CD4-positive, alpha-beta T cell (primary cell): ENCODE measurements at regions not wholly inside any gene's neighbourhood (a gene's known extent, or its start where the extent isn't known, plus 50 kb on each side); places are given as distances from the start of the nearest gene placed in this dataset.

Experiments used
- ATAC-seq: fragments of 200-7000 bp; cut with Tn5 transposase; one replicate; pipeline ENCODE4 v1.10.0; 2022; ENCODE audit warnings: mild to moderate bottlenecking; ENCODE audit not compliant: poor library complexity
- CTCF ChIA-PET: fragments of 350-600 bp; sonication (Branson Sonifier 250); formaldehyde crosslinking; loops from one replicate; lab custom pipeline; 2021; ENCODE audit warnings: antibody characterized with exemption, inconsistent platforms; lab: Charles Lee
- POLR2A ChIA-PET: fragments of 350-600 bp; sonication (Branson Sonifier 250); formaldehyde crosslinking; loops from one replicate; lab custom pipeline; 2021; ENCODE audit warnings: antibody characterized with exemption, inconsistent platforms; lab: Charles Lee
- DNase-seq, 14 experiments: peaks; one replicate each; pipeline ENCODE4 v3.0.0-alpha.2; 2013 to 2020; ENCODE audit warnings: mixed read lengths in 2 of 14
- H3K27ac ChIP-seq, 2 donors: one replicate each; pipeline versions ENCODE4 v1.5.1 to v1.7.0; 2013; ENCODE audit warnings: low read length in 2 of 2, low read depth in 1 of 2, mild to moderate bottlenecking in 1 of 2
- H3K27me3 ChIP-seq, 2 experiments: 1 replicate in 1 of 2; 2 replicates in 1 of 2; pipeline versions ENCODE4 v1.6.1 to v1.7.0; 2013; ENCODE audit warnings: low read length in 2 of 2, control low read depth in 1 of 2, mild to moderate bottlenecking in 1 of 2, moderate library complexity in 1 of 2; ENCODE audit not compliant: insufficient read depth in 2 of 2, control insufficient read depth in 1 of 2
- H3K36me3 ChIP-seq: one replicate; pipeline ENCODE4 v1.6.1; 2013; ENCODE audit warnings: low read length, control low read depth; ENCODE audit not compliant: insufficient read depth
- H3K4me1 ChIP-seq: one replicate; pipeline ENCODE4 v1.6.1; 2013; ENCODE audit warnings: low read length, control low read depth; ENCODE audit not compliant: insufficient read depth
- H3K4me3 ChIP-seq: one replicate; pipeline ENCODE4 v1.5.1; 2013; ENCODE audit warnings: mild to moderate bottlenecking, low read length, moderate library complexity
- H3K9me3 ChIP-seq, 2 experiments: 1 replicate in 1 of 2; 2 replicates in 1 of 2; pipeline versions ENCODE4 v1.6.1 to v1.7.0; 2013; ENCODE audit warnings: low read length in 2 of 2, mild to moderate bottlenecking in 2 of 2, control low read depth in 1 of 2, moderate library complexity in 1 of 2; ENCODE audit not compliant: control insufficient read depth in 1 of 2, insufficient read depth in 1 of 2
- H3K27ac Mint-ChIP-seq: one replicate; pipeline ENCODE4 v1.8.0; 2020; ENCODE audit warnings: mixed read lengths
- H3K27me3 Mint-ChIP-seq: one replicate; pipeline ENCODE4 v1.8.0; 2021; ENCODE audit warnings: mixed read lengths
- H3K36me3 Mint-ChIP-seq: one replicate; pipeline ENCODE4 v1.8.0; 2021; ENCODE audit warnings: low read depth, mixed read lengths
- H3K4me1 Mint-ChIP-seq: one replicate; pipeline ENCODE4 v1.8.0; 2021; ENCODE audit warnings: low read depth, mixed read lengths
- H3K4me3 Mint-ChIP-seq: one replicate; pipeline ENCODE4 v1.8.0; 2020; ENCODE audit warnings: mild to moderate bottlenecking, mixed read lengths
- H3K9me3 Mint-ChIP-seq: one replicate; pipeline ENCODE4 v1.8.0; 2020; ENCODE audit warnings: mixed read lengths
- CTCF ChIP-seq: fragments of 200-600 bp; IDR thresholded peaks from one replicate; pipeline ENCODE4 v1.8.0; 2022; ENCODE audit warnings: antibody characterized with exemption, mild to moderate bottlenecking
- intact Hi-C, 2 experiments: fragments of 100-400 bp; cut with DNase I in 1 of 2; cut with micrococcal nuclease in 1 of 2; formaldehyde crosslinking; loops; one replicate each; pipeline versions ENCODE4 v1.15.1 to v1.9.0; 2023 to 2025; cut with DNase I, micrococcal nuclease

- no peak overlapping the region for H3K27ac Mint-ChIP-seq
- no peaks in the 10 kb centered on the region for H3K36me3 ChIP-seq
- H3K27ac ChIP-seq, result no peak overlapping the region
- no peak for DNase-seq
- no peaks in the 10 kb centered on the region for H3K4me1 ChIP-seq
- no peaks in the 10 kb centered on the region for H3K27me3 ChIP-seq
- TF ChIP-seq CTCF, result no peak
- CTCF ChIA-PET, result no interaction called here
- intact Hi-C loops, result no loop called here
- POLR2A ChIA-PET, result no interaction called here
- ATAC-seq, result no peak
- no peaks in the 10 kb centered on the region for H3K4me1 Mint-ChIP-seq
- no peak overlapping the region for H3K4me3 ChIP-seq
- no peaks in the 10 kb centered on the region for H3K36me3 Mint-ChIP-seq
- H3K4me3 Mint-ChIP-seq, result no peak overlapping the region
- H3K9me3 ChIP-seq, result peaks cover 0 to 7% of the 10 kb centered on the region in 2 experiments
- H3K9me3 Mint-ChIP-seq, result peaks cover 8% of the 10 kb centered on the region
- H3K27me3 Mint-ChIP-seq, result no peaks in the 10 kb centered on the region
Measured at GRCh38 chr3:80060664-80061063, 292.9 kb upstream of the ROBO1 start.

GRCh38 chr3:80055306-80055705, 287.5 kb upstream of the ROBO1 start:
- no peak for DNase-seq
- Mint-ChIP-seq H3K27ac (no peak overlapping the region), H3K36me3 (no peaks in the 10 kb centered on the region), H3K27me3 (no peaks in the 10 kb centered on the region), H3K4me1 (no peaks in the 10 kb centered on the region), H3K4me3 (no peak overlapping the region), H3K9me3 (peaks cover 22% of the 10 kb centered on the region)
- H3K36me3 ChIP-seq, result no peaks in the 10 kb centered on the region
- no peaks in the 10 kb centered on the region for H3K4me1 ChIP-seq
- peaks cover 0 to 21% of the 10 kb centered on the region in 2 experiments for H3K9me3 ChIP-seq
- H3K4me3 ChIP-seq, result no peak overlapping the region
- H3K27me3 ChIP-seq, result no peaks in the 10 kb centered on the region
- POLR2A ChIA-PET, result no interaction called here
- no peak overlapping the region for H3K27ac ChIP-seq
- CTCF ChIA-PET, result no interaction called here
- no peak for ATAC-seq
- TF ChIP-seq CTCF, result no peak
- intact Hi-C loops, result no loop called here

GRCh38 chr3:80052271-80052670, 284.5 kb upstream of the ROBO1 start:
- ATAC-seq, result no peak
- H3K36me3 ChIP-seq, result no peaks in the 10 kb centered on the region
- H3K27ac ChIP-seq, result no peak overlapping the region
- ChIA-PET POLR2A (no interaction called here), CTCF (no interaction called here)
- no peak overlapping the region for H3K4me3 Mint-ChIP-seq
- no peak overlapping the region for H3K4me3 ChIP-seq
- peaks cover 19% of the 10 kb centered on the region for H3K9me3 Mint-ChIP-seq
- intact Hi-C loops, result no loop called here
- no peak for DNase-seq
- H3K4me1 Mint-ChIP-seq, result no peaks in the 10 kb centered on the region
- H3K4me1 ChIP-seq, result no peaks in the 10 kb centered on the region
- no peaks in the 10 kb centered on the region for H3K27me3 ChIP-seq
- no peaks in the 10 kb centered on the region for H3K27me3 Mint-ChIP-seq
- H3K36me3 Mint-ChIP-seq, result no peaks in the 10 kb centered on the region
- no peak for TF ChIP-seq CTCF
- H3K9me3 ChIP-seq, result peaks cover 0 to 21% of the 10 kb centered on the region in 2 experiments
- H3K27ac Mint-ChIP-seq, result no peak overlapping the region
